ENCODE measurements at regions not wholly inside any gene's neighbourhood (a gene's known extent, or its start where the extent isn't known, plus 50 kb on each side); places are given as distances from the start of the nearest gene placed in this dataset.
"Not testable (repeated sequence)": the region's sequence is repeated elsewhere in the genome, so short reads cannot be mapped to it uniquely, and the experiment has no call there.

DNA sequence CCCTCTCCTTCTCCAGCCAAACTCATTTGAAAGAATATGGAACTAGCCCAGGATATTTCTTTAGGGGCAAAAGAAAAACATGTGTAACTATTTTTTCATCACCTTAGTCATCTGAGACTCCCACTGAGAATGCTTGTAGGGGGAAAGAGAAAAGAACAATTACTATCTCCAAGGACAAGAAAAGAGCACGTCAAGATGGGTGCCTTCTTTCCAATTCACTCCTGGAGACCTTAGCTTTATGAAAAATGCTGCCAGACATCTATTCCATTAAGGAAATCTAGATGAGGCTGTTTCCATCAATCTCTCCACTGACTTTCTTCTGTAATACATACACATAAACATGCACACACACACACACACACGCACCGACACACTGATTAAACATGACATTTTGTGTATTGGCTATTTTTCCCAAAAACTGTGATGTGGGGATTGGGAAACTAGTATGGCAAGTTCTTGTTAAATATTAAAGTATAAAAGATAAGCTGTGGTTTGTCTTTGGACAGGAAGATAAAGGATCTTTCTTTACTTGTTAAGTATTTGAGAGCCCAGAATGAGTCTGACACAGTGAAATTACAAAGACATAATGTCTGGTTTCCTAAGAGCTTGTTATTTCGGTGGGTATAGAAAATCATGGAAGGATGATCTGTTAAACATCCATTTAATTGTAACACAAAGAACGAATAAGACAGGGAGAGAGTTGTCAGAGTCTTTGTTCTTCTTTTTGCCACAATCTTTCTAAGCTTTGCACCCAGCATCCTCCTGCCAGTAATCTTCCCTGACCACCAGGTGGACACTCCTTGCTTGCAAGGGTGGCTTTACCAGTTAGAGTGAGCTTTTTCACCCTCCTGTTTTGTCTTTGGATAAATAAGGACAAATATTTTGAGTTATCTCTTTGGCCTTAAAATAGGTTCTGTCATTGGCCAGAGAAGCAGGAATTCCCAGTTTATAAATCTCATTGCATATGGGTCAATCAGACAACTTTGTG is 177.3 kb upstream of the TMEM72 start:
- DNase-seq (ENCODE audit: low read depth, low spot score): no peak

DNA sequence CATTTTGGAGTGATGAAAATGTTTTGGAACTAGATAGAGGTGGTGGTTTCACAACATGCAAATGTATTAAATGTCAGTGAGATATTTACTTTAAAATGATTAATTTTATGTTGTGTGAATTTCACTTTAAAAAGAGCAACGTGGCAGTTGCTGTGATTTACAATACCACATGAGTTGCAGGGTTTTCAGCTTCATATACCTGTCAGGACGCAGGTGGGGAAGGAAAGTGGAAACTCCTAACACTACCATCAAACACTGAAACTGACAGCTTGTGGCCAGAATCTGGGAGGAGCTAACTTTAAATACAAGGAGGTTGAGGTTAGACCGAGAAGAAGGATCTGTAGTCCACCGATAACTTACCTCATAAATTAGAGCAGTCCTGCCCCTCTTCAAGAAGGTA is 168.9 kb upstream of the TMEM72 start:
- DNase-seq (ENCODE audit: low read depth, low spot score): no peak

- DNase-seq (ENCODE audit: low read depth, low spot score): no peak
Observed at GRCh38 chr10:44743535-44743934, 167.6 kb upstream of the TMEM72 start.

GRCh38 chr10:44745920-44746319 is 165.2 kb upstream of the TMEM72 start:
- no peak for DNase-seq (ENCODE audit: low read depth, low spot score)

DNA sequence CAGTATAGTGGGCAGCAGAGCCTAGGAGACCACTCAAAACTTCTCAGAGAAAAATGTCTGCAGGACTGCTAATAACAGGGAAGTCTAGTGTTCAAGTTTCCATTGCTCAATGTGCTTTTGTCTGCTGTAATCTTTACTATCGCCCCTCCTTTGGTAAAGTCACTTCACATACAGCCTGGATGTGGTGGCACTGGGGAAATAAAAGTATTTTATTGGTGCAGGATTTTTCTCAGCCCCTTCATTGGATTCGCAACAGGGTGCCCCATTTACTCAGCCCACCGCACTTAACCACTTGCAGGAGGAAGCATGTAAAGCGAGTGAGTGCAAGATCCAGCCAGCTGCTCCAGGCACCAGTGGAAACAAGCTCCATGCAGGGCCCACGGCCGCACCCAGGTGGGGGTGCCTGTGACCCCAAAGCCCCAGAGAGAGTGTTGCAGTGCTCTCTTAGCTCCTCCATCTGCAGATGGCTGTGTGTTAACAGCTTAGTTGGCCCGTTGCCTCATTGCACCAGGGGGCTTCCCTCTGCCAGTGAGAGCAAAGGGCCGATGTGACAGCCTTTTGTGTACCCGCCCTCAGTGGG is 163.5 kb upstream of the TMEM72 start:
- DNase-seq (ENCODE audit: low read depth, low spot score): no peak

- DNase-seq (ENCODE audit: low read depth, low spot score): no peak
Observed at GRCh38 chr10:44749151-44749550, 162.0 kb upstream of the TMEM72 start.

DNA sequence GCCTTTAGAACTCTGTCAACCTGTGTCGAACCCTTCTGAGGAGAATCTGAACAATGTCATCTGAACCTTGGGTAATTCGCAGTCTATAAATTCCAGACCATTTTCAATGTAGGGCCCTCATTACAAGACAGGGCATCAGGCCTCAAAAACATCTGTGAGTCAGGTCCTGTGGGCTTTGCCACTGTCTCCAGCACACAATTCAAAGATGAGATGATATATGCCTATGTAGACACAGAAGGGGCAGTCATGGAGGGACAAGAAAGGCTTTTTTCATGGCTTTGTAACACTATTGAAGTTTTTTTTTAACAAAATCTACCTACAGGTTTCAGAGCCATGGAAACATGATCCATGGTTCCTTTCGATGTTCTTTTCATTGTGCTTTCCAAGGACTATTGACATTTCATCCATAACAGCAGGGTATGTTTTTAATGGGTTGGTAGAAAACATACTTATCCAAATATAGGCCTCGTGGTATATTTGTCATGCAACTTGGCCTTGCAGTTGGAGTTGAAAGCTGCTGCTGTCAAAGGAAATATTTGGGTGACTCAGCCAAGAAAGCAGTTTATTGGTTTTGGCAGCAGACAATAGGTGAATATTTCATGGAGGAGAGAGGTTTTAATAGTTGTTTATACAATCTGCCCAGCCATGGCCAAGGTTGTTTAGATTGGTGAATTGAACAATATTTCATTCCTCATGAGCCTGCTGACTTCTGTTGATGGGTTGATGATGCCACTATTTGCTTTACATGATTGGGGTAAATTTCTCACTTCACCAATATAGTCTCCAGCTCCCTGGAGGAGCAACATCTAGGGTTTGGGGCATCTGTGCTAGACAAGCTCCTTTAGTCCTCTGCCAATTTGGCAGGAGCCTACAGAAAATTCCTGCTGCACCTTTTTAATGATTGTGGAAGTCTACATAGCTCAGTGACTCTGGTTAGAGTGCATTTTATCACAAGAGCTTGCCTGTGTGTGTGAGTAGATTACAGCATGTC is 158.4 kb upstream of the TMEM72 start:
- peak; percentile 94 for DNase-seq (ENCODE audit: low read depth, low spot score)

DNA sequence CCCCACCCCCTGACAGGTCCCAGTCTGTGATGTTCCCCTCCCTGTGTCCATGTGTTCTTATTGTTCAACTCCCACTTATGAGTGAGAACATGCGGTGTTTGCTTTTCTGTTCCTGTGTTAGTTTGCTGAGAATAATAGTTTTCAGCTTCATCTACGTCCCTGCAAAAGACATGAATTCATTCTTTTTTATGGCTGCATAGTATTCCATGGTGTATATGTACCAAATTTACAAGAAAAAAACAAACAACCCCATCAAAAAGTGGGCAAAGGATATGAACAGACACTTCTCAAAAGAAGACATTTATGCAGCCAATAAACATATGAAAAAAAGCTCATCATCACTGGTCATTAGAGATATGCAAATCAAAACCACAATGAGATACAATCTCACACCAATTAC is 156.8 kb upstream of the TMEM72 start:
- DNase-seq (ENCODE audit: low read depth, low spot score): not testable (repeated sequence)

DNA sequence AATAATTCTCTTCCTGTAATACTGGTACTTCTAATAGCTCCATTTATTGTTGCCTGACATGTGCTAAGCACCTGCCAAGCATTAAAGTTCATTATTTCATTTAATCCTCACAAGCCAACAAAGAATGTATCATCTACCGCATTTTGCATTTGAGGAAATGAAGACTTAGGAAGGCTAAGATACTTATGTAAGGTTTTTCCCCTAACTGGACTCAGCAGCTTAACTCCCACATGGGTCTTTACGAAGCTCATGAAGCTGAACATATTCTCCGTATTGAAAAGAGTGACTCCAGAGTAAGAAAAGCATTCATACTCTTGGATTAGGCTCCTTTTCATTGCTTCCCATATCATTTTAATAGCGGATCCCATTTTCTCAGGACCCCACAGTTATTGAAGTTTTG is 155.7 kb upstream of the TMEM72 start:
- no peak for DNase-seq (ENCODE audit: low read depth, low spot score)

GRCh38 chr10:44756216-44756615 is 154.9 kb upstream of the TMEM72 start:
- DNase-seq (ENCODE audit: low read depth, low spot score): peak; percentile 71

GRCh38 chr10:44757551-44758205 is 153.5 kb upstream of the TMEM72 start:
- DNase-seq (ENCODE audit: low read depth, low spot score): no peak

DNA sequence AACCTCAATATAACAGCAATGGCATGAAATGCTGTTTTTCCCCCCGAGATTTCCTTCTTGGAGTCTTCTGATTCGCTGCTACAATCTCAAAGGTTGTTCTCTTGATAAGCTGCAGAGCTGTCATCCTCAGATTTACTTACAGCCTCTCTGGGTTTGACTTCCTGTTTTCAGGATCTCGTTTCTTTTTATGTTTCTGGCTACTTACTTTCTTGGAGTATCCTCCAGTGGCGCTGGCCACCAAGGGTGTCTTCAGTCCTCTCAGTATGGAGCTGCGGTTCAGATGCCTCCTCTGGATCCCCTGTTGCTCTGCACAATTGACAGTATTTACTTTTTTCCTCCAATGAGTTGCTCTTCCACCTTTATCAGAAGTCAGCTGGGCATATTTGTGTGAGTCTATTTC is 152.0 kb upstream of the TMEM72 start:
- no peak for DNase-seq (ENCODE audit: low read depth, low spot score)

DNA sequence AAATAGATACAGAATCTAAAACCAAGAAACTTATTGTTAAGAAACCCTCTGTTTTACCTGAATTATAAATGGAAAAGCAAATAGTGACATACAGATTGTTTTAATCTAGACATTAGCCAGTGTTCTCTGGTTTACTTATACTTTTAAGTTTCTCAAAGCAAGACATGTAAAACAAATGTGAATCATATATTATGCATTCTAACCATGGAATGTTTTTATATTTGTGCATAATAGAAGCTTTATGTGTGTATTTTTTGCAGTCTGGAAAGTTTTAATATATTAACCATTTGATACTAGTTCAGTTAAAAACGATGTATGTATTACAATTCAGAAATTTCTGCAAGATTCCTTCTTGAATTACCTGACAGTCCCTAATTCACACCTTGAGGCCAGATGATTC is 150.6 kb upstream of the TMEM72 start:
- no peak for DNase-seq (ENCODE audit: low read depth, low spot score)

DNA sequence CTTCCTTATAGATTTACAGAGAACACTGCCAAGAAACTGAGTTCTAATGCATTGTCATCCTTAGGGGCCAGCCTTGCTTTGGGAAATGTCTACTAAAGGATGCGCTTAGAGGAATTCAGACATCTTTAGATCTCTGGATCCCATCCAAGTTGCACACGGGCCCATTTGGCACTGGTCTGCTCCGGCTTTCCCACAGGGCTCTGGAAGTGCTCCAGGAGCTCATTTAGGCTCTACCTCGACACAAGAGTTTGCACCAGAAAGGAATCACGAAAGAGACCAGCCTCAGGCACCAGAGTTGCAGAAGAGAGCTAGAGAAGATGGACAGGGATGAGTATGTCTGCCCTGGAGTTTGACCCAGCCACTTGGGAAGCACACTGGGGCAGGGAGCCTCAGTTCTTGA is 150.1 kb upstream of the TMEM72 start:
- DNase-seq (ENCODE audit: low read depth, low spot score): peak; percentile 53

- no peak for DNase-seq (ENCODE audit: low read depth, low spot score)
Observed at GRCh38 chr10:44763331-44763730, 147.8 kb upstream of the TMEM72 start.

- DNase-seq (ENCODE audit: low read depth, low spot score): no peak
Observed at GRCh38 chr10:44765299-44765698, 145.8 kb upstream of the TMEM72 start.

DNA sequence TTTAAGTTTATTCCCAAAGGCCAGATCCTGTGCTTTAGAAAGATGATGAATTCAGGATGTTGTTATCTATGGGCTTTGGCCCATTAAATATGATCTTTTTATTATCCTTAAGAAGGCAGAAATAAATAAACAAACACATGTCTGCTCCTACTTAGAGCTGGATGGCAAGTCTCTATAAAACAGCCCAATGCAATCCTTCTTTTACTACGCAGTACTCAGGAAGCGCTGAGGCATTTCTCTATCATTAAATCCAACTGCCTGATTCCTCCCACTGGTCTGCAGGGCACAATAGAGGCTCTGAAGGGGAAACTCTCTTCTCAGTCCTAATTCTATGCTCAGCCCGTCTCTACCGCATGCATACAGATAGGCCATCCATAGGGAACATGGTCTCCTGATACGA is 144.5 kb upstream of the TMEM72 start:
- DNase-seq (ENCODE audit: low read depth, low spot score): no peak

DNA sequence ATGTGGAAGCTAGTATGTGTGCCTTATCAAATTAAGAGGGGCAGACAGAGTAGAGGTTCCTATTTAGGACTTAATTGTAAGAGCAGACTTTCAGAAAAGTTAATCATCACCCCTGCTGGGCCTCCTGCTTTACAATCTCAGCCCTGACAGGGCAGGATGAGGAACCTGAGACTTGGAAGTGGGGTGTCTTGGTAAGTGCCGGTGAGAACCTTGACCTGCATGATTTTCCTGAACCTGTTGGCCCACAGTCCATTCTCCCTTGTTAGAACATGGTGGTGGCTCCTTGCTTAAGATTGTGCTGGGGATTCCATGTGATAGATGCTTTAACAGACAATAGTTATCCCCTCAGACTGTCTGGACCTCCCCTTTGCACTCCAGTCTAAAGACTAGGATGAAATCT is 141.7 kb upstream of the TMEM72 start:
- DNase-seq (ENCODE audit: low read depth, low spot score): no peak

DNA sequence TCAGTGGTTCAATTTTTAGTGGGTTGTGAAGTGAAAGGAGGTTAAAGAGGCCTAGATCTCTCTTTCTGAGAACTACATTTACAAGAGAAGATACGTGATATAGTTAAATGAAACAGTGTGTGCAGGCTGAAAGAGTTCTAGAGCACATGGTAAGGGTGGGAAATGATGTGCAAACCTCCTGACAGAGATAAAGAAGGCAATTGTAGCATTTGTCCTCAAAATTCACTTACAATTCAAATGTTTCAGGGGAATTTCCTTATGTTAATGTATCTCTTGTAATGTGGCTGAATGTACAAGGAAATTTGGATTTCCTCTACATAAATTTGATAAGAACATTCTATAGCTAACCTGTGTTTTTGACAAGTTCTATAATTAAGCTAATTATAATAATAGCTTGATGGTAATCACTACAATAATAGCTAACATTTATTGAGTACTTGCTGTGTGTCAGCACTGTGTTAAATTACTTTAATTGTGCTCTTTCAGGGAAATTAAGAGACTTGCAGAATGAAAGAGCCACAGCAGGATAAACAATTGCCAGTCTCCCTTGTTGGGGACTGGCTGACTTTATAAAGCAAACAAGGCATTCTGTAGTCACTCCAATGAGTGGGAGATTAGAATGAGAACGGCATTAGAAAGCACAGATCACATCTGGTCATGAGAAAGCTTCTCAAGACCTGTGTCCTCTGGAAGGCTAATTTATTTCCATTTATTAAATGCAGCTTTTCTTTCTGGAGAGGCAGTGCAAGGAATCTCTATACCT is 139.7 kb upstream of the TMEM72 start:
- DNase-seq (ENCODE audit: low read depth, low spot score): no peak

DNA sequence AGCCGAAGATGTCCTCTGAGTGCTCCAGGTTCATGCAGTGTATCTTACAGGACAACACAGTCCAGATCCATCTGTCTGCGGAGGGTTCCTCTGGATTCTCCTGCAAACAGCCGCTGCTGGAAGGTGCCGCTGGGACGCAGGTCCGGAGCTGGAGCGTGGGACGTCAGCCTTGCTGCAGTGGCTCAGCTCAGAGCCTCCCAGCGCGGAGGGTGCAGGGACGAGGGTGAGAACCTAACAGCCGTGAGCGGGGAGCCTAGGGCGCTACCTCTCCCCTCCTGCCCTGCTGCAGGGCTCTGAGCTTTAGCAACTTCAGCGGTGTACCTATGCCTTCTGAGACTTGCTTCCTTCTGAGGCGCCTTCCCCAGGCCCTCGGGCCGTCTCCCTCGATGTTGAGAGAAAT is 137.6 kb upstream of the TMEM72 start:
- DNase-seq (ENCODE audit: low read depth, low spot score): no peak

Data from astrocyte of the hippocampus (primary cell).